ENCODE measurements at regions not wholly inside any gene's neighbourhood (a gene's known extent, or its start where the extent isn't known, plus 50 kb on each side); places are given as distances from the start of the nearest gene placed in this dataset.

GRCh38 chr7:27299861-27300260 is 57.3 kb downstream of the EVX1 start:
- no peak overlapping the region for H3K27ac Mint-ChIP-seq
- Histone ChIP-seq H3K27me3 (ENCODE audit: control insufficient read depth, insufficient read depth, low read length, poor library complexity, severe bottlenecking) (no peaks in the 10 kb centered on the region), H3K4me3 (ENCODE audit: low read length) (no peak overlapping the region), H3K36me3 (ENCODE audit: control insufficient read depth, insufficient read depth, low read length) (no peaks in the 10 kb centered on the region), H3K27ac (ENCODE audit: low read depth, low read length) (no peak overlapping the region), H3K9me3 (ENCODE audit: control insufficient read depth, low read length) (no peaks in the 10 kb centered on the region), H3K4me1 (ENCODE audit: control insufficient read depth, insufficient read depth, low read length) (no peaks in the 10 kb centered on the region), H3K9ac (ENCODE audit: extremely low read depth, low read length, poor library complexity, severe bottlenecking) (no peak overlapping the region)
- H3K27me3 Mint-ChIP-seq (ENCODE audit: insufficient read depth): peaks cover under 1% of the 10 kb centered on the region
- H3K9me3 Mint-ChIP-seq: no peaks in the 10 kb centered on the region
- no peaks in the 10 kb centered on the region for H3K4me1 Mint-ChIP-seq
- no peak for TF ChIP-seq CTCF (conservative IDR thresholded peaks at IDR 0.05)
- WGBS, 2 experiments (ENCODE audit: insufficient coverage in 1 of 2, insufficient read length in 1 of 2): 96 to 98% methylated on average over 3 of the region's 3 CpGs
- H3K4me3 Mint-ChIP-seq: no peak overlapping the region
- no peaks in the 10 kb centered on the region for H3K36me3 Mint-ChIP-seq (ENCODE audit: low read depth)
- no peak for DNase-seq

GRCh38 chr7:27300421-27300820 is 57.8 kb downstream of the EVX1 start:
- WGBS, 2 experiments (ENCODE audit: insufficient coverage in 1 of 2, insufficient read length in 1 of 2): 86 to 95% methylated on average over 1 to 3 of the region's 3 CpGs
- Mint-ChIP-seq H3K36me3 (ENCODE audit: low read depth) (no peaks in the 10 kb centered on the region), H3K4me3 (no peak overlapping the region), H3K27me3 (ENCODE audit: insufficient read depth) (peaks cover 6% of the 10 kb centered on the region), H3K27ac (no peak overlapping the region), H3K9me3 (no peaks in the 10 kb centered on the region), H3K4me1 (no peaks in the 10 kb centered on the region)
- Histone ChIP-seq H3K4me3 (ENCODE audit: low read length) (no peak overlapping the region), H3K9me3 (ENCODE audit: control insufficient read depth, low read length) (no peaks in the 10 kb centered on the region), H3K27me3 (ENCODE audit: control insufficient read depth, insufficient read depth, low read length, poor library complexity, severe bottlenecking) (no peaks in the 10 kb centered on the region), H3K27ac (ENCODE audit: low read depth, low read length) (no peak overlapping the region), H3K9ac (ENCODE audit: extremely low read depth, low read length, poor library complexity, severe bottlenecking) (no peak overlapping the region), H3K4me1 (ENCODE audit: control insufficient read depth, insufficient read depth, low read length) (no peaks in the 10 kb centered on the region), H3K36me3 (ENCODE audit: control insufficient read depth, insufficient read depth, low read length) (no peaks in the 10 kb centered on the region)
- DNase-seq: no peak
- no peak for TF ChIP-seq CTCF (conservative IDR thresholded peaks at IDR 0.05)

- Mint-ChIP-seq H3K27me3 (ENCODE audit: insufficient read depth) (peaks cover 8% of the 10 kb centered on the region), H3K4me3 (no peak overlapping the region), H3K9me3 (no peaks in the 10 kb centered on the region), H3K36me3 (ENCODE audit: low read depth) (no peaks in the 10 kb centered on the region), H3K27ac (no peak overlapping the region), H3K4me1 (no peaks in the 10 kb centered on the region)
- no peaks in the 10 kb centered on the region for H3K36me3 ChIP-seq (ENCODE audit: control insufficient read depth, insufficient read depth, low read length)
- no peak overlapping the region for H3K27ac ChIP-seq (ENCODE audit: low read depth, low read length)
- WGBS, 2 experiments (ENCODE audit: insufficient coverage in 1 of 2, insufficient read length in 1 of 2): 84 to 94% methylated on average over 2 of the region's 2 CpGs
- no peak overlapping the region for H3K4me3 ChIP-seq (ENCODE audit: low read length)
- TF ChIP-seq CTCF (conservative IDR thresholded peaks at IDR 0.05): peak; percentile 55
- no peaks in the 10 kb centered on the region for H3K9me3 ChIP-seq (ENCODE audit: control insufficient read depth, low read length)
- no peak overlapping the region for H3K9ac ChIP-seq (ENCODE audit: extremely low read depth, low read length, poor library complexity, severe bottlenecking)
- DNase-seq: no peak
- H3K27me3 ChIP-seq (ENCODE audit: control insufficient read depth, insufficient read depth, low read length, poor library complexity, severe bottlenecking): no peaks in the 10 kb centered on the region
- no peaks in the 10 kb centered on the region for H3K4me1 ChIP-seq (ENCODE audit: control insufficient read depth, insufficient read depth, low read length)
Observed at GRCh38 chr7:27302590-27302989, 60.0 kb downstream of the EVX1 start.

Data from endodermal cell (in vitro differentiated cells).